H9 (cell line): ENCODE measurements at regions not wholly inside any gene's neighbourhood (a gene's known extent, or its start where the extent isn't known, plus 50 kb on each side); places are given as distances from the start of the nearest gene placed in this dataset.

Source experiments
- DNase-seq: peaks from one replicate; pipeline ENCODE4 v3.0.0-alpha.2; 2017
- H2AFZ ChIP-seq: one replicate; pipeline ENCODE4 v1.6.1; 2013; ENCODE audit warnings: mild to moderate bottlenecking, low read length, control low read depth, moderate library complexity
- H2AK5ac ChIP-seq: 2 replicates; pipeline ENCODE4 v1.6.1; 2013; ENCODE audit warnings: low read length, control low read depth, mixed read lengths; ENCODE audit not compliant: insufficient read length
- H2BK120ac ChIP-seq: one replicate; pipeline ENCODE4 v1.6.1; 2013; ENCODE audit warnings: low read depth, mild to moderate bottlenecking, low read length, control low read depth, inconsistent platforms; ENCODE audit not compliant: poor library complexity, severe bottlenecking
- H2BK12ac ChIP-seq: 2 replicates; pipeline ENCODE4 v1.6.1; 2013; ENCODE audit warnings: low read length, control low read depth, mixed read lengths, low read depth; ENCODE audit not compliant: insufficient read length
- H2BK15ac ChIP-seq: 2 replicates; pipeline ENCODE4 v1.6.1; 2013; ENCODE audit warnings: low read depth, low read length, control low read depth
- H2BK20ac ChIP-seq: one replicate; pipeline ENCODE4 v1.6.1; 2013; ENCODE audit warnings: low read depth, mild to moderate bottlenecking, low read length, control low read depth, inconsistent platforms; ENCODE audit not compliant: poor library complexity, severe bottlenecking
- H2BK5ac ChIP-seq: 2 replicates; pipeline ENCODE4 v1.6.1; 2013; ENCODE audit warnings: low read length, control low read depth, mixed read lengths; ENCODE audit not compliant: insufficient read length
- H3K14ac ChIP-seq: 2 replicates; pipeline ENCODE4 v1.6.1; 2013; ENCODE audit warnings: low read length, control low read depth; ENCODE audit not compliant: insufficient read depth
- H3K18ac ChIP-seq: 2 replicates; pipeline ENCODE4 v1.6.1; 2013; ENCODE audit warnings: low read depth, mild to moderate bottlenecking, mixed read lengths, low read length, control low read depth; ENCODE audit not compliant: insufficient read length
- H3K23ac ChIP-seq: 2 replicates; pipeline ENCODE4 v1.6.1; 2013; ENCODE audit warnings: low read length, control low read depth, mixed read lengths, low read depth; ENCODE audit not compliant: insufficient read length
- H3K23me2 ChIP-seq: 2 replicates; pipeline ENCODE4 v1.6.1; 2013; ENCODE audit warnings: low read depth, mild to moderate bottlenecking, mixed read lengths, low read length, control low read depth; ENCODE audit not compliant: insufficient read length, poor library complexity, severe bottlenecking
- H3K27ac ChIP-seq: 2 replicates; pipeline ENCODE4 v1.5.1; 2013; ENCODE audit warnings: low read length, control low read depth, mixed read lengths, low read depth; ENCODE audit not compliant: insufficient read length
- H3K27me3 ChIP-seq: 2 replicates; pipeline ENCODE4 v1.6.1; 2013; ENCODE audit warnings: low read length, control low read depth, inconsistent platforms; ENCODE audit not compliant: insufficient read depth
- H3K4ac ChIP-seq: 2 replicates; pipeline ENCODE4 v1.6.1; 2013; ENCODE audit warnings: low read depth, mild to moderate bottlenecking, control low read depth, inconsistent platforms, low read length, moderate library complexity
- H3K4me1 ChIP-seq: 2 replicates; pipeline ENCODE4 v1.6.1; 2013; ENCODE audit warnings: low read length, control low read depth, inconsistent platforms; ENCODE audit not compliant: insufficient read depth
- H3K4me2 ChIP-seq: 2 replicates; pipeline ENCODE4 v1.6.1; 2013; ENCODE audit warnings: low read length, control low read depth, mixed read lengths; ENCODE audit not compliant: insufficient read length, insufficient read depth
- H3K56ac ChIP-seq: 2 replicates; pipeline ENCODE4 v1.6.1; 2013; ENCODE audit warnings: low read depth, mild to moderate bottlenecking, mixed read lengths, low read length, control low read depth; ENCODE audit not compliant: insufficient read length
- H3K79me1 ChIP-seq: 2 replicates; pipeline ENCODE4 v1.6.1; 2013; ENCODE audit warnings: low read depth, mild to moderate bottlenecking, moderate library complexity, low read length, control low read depth, inconsistent platforms; ENCODE audit not compliant: insufficient read depth, poor library complexity, severe bottlenecking
- H3K79me2 ChIP-seq: 2 replicates; pipeline ENCODE4 v1.6.1; 2013; ENCODE audit warnings: low read length, control low read depth, inconsistent platforms; ENCODE audit not compliant: insufficient read depth
- H3K9ac ChIP-seq: 2 replicates; pipeline ENCODE4 v1.6.1; 2013; ENCODE audit warnings: low read length, control low read depth, mixed read lengths; ENCODE audit not compliant: insufficient read length; ENCODE audit errors: extremely low read depth
- H3K9me3 ChIP-seq: one replicate; pipeline ENCODE4 v1.6.1; 2013; ENCODE audit warnings: low read depth, low read length, inconsistent platforms; ENCODE audit not compliant: control insufficient read depth
- H3T11ph ChIP-seq: one replicate; pipeline ENCODE4 v1.6.1; 2013; ENCODE audit warnings: mild to moderate bottlenecking, low read length, control low read depth, inconsistent platforms
- H4K20me1 ChIP-seq: one replicate; pipeline ENCODE4 v1.6.1; 2013; ENCODE audit not compliant: control insufficient read depth, insufficient read length, insufficient read depth
- H4K5ac ChIP-seq: 2 replicates; pipeline ENCODE4 v1.6.1; 2013; ENCODE audit warnings: low read depth, mild to moderate bottlenecking, mixed read lengths, low read length, control low read depth; ENCODE audit not compliant: insufficient read length
- H4K8ac ChIP-seq: replicated peaks from 2 replicates; pipeline ENCODE4 v1.6.1; 2013; ENCODE audit warnings: low read length, control low read depth, mixed read lengths, low read depth; ENCODE audit not compliant: insufficient read length
- H4K91ac ChIP-seq: 2 replicates; pipeline ENCODE4 v1.6.1; 2013; ENCODE audit warnings: low read depth, mild to moderate bottlenecking, moderate library complexity, mixed read lengths, low read length, control low read depth; ENCODE audit not compliant: insufficient read length
- H3K27ac Mint-ChIP-seq, 3 experiments: 2 replicates in 2 of 3; 3 replicates in 1 of 3; pipeline ENCODE4 v1.8.0; 2020 to 2021; ENCODE audit warnings: mixed read lengths in 3 of 3, mild to moderate bottlenecking in 1 of 3, moderate library complexity in 1 of 3
- H3K27me3 Mint-ChIP-seq: 2 replicates; pipeline ENCODE4 v1.8.0; 2021; ENCODE audit warnings: low read depth, mild to moderate bottlenecking, moderate library complexity, mixed read lengths
- H3K36me3 Mint-ChIP-seq, 3 experiments: 2 replicates in 2 of 3; 3 replicates in 1 of 3; pipeline ENCODE4 v1.8.0; 2020 to 2021; ENCODE audit warnings: low read depth in 3 of 3, mixed read lengths in 3 of 3; ENCODE audit not compliant: insufficient read depth in 1 of 3
- H3K4me1 Mint-ChIP-seq, 2 experiments: 2 replicates each; pipeline ENCODE4 v1.8.0; 2020; ENCODE audit warnings: mixed read lengths in 2 of 2
- H3K4me3 Mint-ChIP-seq, 2 experiments: 2 replicates in 1 of 2; 3 replicates in 1 of 2; pipeline ENCODE4 v1.8.0; 2020 to 2021; ENCODE audit warnings: mild to moderate bottlenecking in 2 of 2, mixed read lengths in 2 of 2, moderate library complexity in 1 of 2
- H3K9me3 Mint-ChIP-seq, 2 experiments: 2 replicates in 1 of 2; 3 replicates in 1 of 2; pipeline ENCODE4 v1.8.0; 2020; ENCODE audit warnings: mild to moderate bottlenecking in 2 of 2, mixed read lengths in 2 of 2, moderate library complexity in 1 of 2
- CTCF ChIP-seq: fragments of 200-600 bp; sonication (generic); conservative IDR thresholded peaks from 3 replicates; pipeline ENCODE4 v1.8.0; 2021; ENCODE audit warnings: antibody characterized with exemption, mild to moderate bottlenecking
- WGBS: extraction: QIAGEN DNeasy Blood & Tissue Kit; methylation state at CpG from one replicate; pipeline ENCODE4 v1.1.7; 2013; ENCODE audit warnings: missing lambda C conversion rate, low lambda C conversion rate, mixed read lengths; ENCODE audit not compliant: insufficient read length; ENCODE audit errors: extremely low coverage; 5-methylcytosine and 5-hydroxymethylcytosine counted together

GRCh38 chr9:103104101-103104500, 109.0 kb downstream of the CYLC2 start:
- no peak overlapping the region for H2AK5ac ChIP-seq
- peaks cover 4% of the 10 kb centered on the region in 2 experiments for H3K9me3 Mint-ChIP-seq
- no peak overlapping the region for H3K14ac ChIP-seq
- no peak overlapping the region for H3K18ac ChIP-seq
- no peak overlapping the region for H2BK5ac ChIP-seq
- no peak overlapping the region for H2BK120ac ChIP-seq
- H3K4me2 ChIP-seq = no peak overlapping the region
- H3K27me3 ChIP-seq = no peaks in the 10 kb centered on the region
- H2BK15ac ChIP-seq = no peak overlapping the region
- no peak overlapping the region for H2AFZ ChIP-seq
- H3K27ac Mint-ChIP-seq = no peak overlapping the region
- TF ChIP-seq CTCF = no peak
- H3K4me3 Mint-ChIP-seq = no peak overlapping the region
- H4K91ac ChIP-seq = no peak overlapping the region
- no peaks in the 10 kb centered on the region for H3K4me1 Mint-ChIP-seq
- no peaks in the 10 kb centered on the region for H3K9me3 ChIP-seq
- no peak overlapping the region for H4K8ac ChIP-seq
- no peak overlapping the region for H2BK12ac ChIP-seq
- H4K20me1 ChIP-seq = no peaks in the 10 kb centered on the region
- H3K23me2 ChIP-seq = no peaks in the 10 kb centered on the region
- H2BK20ac ChIP-seq = no peak overlapping the region
- H3K27me3 Mint-ChIP-seq = no peaks in the 10 kb centered on the region; the same call in 1 of the 2 replicates
- H4K5ac ChIP-seq = no peak overlapping the region
- no peaks in the 10 kb centered on the region for H3K79me1 ChIP-seq
- H3K27ac ChIP-seq = no peak overlapping the region
- no CpG with 5 or more reads among the region's 9 CpGs for WGBS
- DNase-seq = no peak
- H3K56ac ChIP-seq = no peak overlapping the region
- H3K9ac ChIP-seq = no peak overlapping the region
- no peaks in the 10 kb centered on the region for H3K79me2 ChIP-seq
- no peak overlapping the region for H3K23ac ChIP-seq
- H3K36me3 Mint-ChIP-seq = peaks cover 0 to 4% (median under 1%) of the 10 kb centered on the region in 3 experiments; a peak in 5 of 7 replicates
- H3K4me1 ChIP-seq = no peaks in the 10 kb centered on the region
- H3K4ac ChIP-seq = no peak overlapping the region
- H3T11ph ChIP-seq = no peak overlapping the region
